ENCODE measurements at regions not wholly inside any gene's neighbourhood (a gene's known extent, or its start where the extent isn't known, plus 50 kb on each side); places are given as distances from the start of the nearest gene placed in this dataset.
"Not testable (repeated sequence)": the region's sequence is repeated elsewhere in the genome, so short reads cannot be mapped to it uniquely, and the experiment has no call there.

DNA sequence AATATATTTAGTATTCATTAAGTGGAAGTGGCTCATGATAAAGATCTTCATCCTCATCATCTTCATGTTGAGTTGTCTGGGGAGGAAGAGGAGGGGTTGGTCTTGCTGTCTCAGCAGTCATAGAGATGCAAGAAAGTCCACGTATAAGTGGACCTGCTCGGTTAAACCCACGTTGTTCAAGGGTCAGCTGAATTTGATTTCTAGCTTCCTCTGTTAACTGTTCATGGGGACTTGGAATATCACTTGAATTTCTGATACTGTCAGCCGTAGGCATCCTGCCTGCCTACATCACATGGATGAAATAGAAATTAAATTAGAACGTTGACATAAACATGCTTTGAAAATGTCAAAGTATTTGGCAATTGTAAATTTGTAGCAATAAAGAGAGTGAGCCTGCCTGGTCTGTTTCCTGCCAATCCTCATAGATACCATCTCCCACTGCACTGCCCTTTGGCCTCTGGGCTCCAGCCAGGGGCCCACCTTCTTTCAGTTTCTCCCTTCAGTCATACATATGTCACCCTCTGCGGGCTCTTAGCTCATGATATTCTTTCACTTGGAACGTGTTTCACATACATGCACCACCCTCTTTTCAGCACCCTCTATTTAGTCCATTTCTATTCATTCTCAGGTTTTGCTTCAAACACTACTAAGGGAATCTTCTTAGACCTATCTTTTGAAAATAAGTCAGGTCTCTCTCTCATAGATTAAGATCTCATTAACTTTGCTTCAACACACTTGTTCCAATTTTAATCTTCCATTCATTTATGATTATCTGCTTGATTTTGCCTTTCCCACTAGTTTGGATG, 376.3 kb downstream of the IPMK start:
- Histone ChIP-seq H3K4me2 (ENCODE audit: low read depth, low read length, poor library complexity, severe bottlenecking) (no peak overlapping the region), H3K27me3 (ENCODE audit: insufficient read depth, low read length, poor library complexity, severe bottlenecking) (no peaks in the 10 kb centered on the region), H3K36me3 (ENCODE audit: insufficient read depth, low read length) (no peaks in the 10 kb centered on the region), H3F3A (ENCODE audit: low read depth) (no peaks in the 10 kb centered on the region), H2AFZ (ENCODE audit: low read length) (no peak overlapping the region), H3K4me3 (ENCODE audit: low read length, poor library complexity, severe bottlenecking) (no peak overlapping the region), H3K4me1 (ENCODE audit: insufficient read depth, low read length, poor library complexity, severe bottlenecking) (no peaks in the 10 kb centered on the region), H3K9ac (ENCODE audit: low read depth, low read length, poor library complexity, severe bottlenecking) (no peak overlapping the region), H3K79me2 (ENCODE audit: insufficient read depth, low read length) (no peaks in the 10 kb centered on the region), H4K20me1 (ENCODE audit: insufficient read depth, low read length, poor library complexity, severe bottlenecking) (no peaks in the 10 kb centered on the region), H3K9me3 (ENCODE audit: insufficient read depth, low read depth, low read length) (no peaks in the 10 kb centered on the region), H3K9me2 (replicated peaks; ENCODE audit: low read depth, low read length) (no peaks in the 10 kb centered on the region)
- no peak for TF ChIP-seq EZH2phosphoT487 (IDR thresholded peaks at IDR 0.05; ENCODE audit: borderline replicate concordance)
- TF ChIP-seq CTCF (conservative IDR thresholded peaks at IDR 0.05; ENCODE audit: low read length), result no peak

DNA sequence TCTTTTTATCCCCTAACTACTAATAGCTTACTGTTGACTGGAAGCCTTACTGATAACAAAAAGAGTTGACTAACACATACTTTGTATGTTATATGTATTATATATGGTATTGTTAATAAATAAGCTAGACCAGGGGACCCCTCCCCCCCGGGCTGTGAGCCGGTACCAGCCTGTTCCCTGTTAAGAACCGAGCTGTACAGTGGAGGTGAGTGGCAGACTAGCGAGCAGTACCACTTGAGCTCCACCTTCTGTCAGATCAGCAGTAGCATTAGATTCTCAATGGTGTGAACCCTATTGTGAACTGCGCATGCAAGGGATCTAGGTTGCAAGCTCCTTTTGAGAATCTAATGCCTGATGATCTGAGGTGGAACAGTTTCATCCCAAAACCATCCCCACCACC, 377.0 kb downstream of the IPMK start:
- H3K4me2 ChIP-seq (ENCODE audit: low read depth, low read length, poor library complexity, severe bottlenecking), result no peak overlapping the region
- no peak overlapping the region for H3K4me3 ChIP-seq (ENCODE audit: low read length, poor library complexity, severe bottlenecking)
- H3F3A ChIP-seq (ENCODE audit: low read depth), result no peaks in the 10 kb centered on the region
- TF ChIP-seq EZH2phosphoT487 (IDR thresholded peaks at IDR 0.05; ENCODE audit: borderline replicate concordance), result no peak
- TF ChIP-seq CTCF (conservative IDR thresholded peaks at IDR 0.05; ENCODE audit: low read length), result no peak
- no peaks in the 10 kb centered on the region for H3K9me2 ChIP-seq (replicated peaks; ENCODE audit: low read depth, low read length)
- H3K79me2 ChIP-seq (ENCODE audit: insufficient read depth, low read length), result no peaks in the 10 kb centered on the region
- no peak overlapping the region for H2AFZ ChIP-seq (ENCODE audit: low read length)
- H3K9ac ChIP-seq (ENCODE audit: low read depth, low read length, poor library complexity, severe bottlenecking), result no peak overlapping the region
- H3K4me1 ChIP-seq (ENCODE audit: insufficient read depth, low read length, poor library complexity, severe bottlenecking), result no peaks in the 10 kb centered on the region
- no peaks in the 10 kb centered on the region for H3K36me3 ChIP-seq (ENCODE audit: insufficient read depth, low read length)
- no peaks in the 10 kb centered on the region for H4K20me1 ChIP-seq (ENCODE audit: insufficient read depth, low read length, poor library complexity, severe bottlenecking)
- no peaks in the 10 kb centered on the region for H3K9me3 ChIP-seq (ENCODE audit: insufficient read depth, low read depth, low read length)
- H3K27me3 ChIP-seq (ENCODE audit: insufficient read depth, low read length, poor library complexity, severe bottlenecking), result no peaks in the 10 kb centered on the region

DNA sequence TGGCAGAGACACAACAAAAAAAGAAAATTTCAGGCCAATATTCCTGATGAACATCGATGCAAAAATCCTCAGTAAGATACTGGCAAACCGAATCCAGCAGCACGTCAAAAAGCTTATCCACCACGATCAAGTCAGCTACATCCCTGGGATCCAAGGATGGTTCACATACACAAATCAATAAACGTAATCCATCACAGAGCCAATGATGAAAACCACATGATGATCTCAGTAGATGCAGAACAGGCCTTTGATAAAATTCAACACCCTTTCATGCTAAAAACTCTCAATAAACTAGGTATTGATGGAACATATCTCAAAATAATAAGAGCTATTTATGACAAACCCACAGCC, 382.1 kb downstream of the IPMK start:
- H3K4me2 ChIP-seq (ENCODE audit: low read depth, low read length, poor library complexity, severe bottlenecking); H3F3A ChIP-seq (ENCODE audit: low read depth); H3K9me2 ChIP-seq (replicated peaks; ENCODE audit: low read depth, low read length); H4K20me1 ChIP-seq (ENCODE audit: insufficient read depth, low read length, poor library complexity, severe bottlenecking); H3K27me3 ChIP-seq (ENCODE audit: insufficient read depth, low read length, poor library complexity, severe bottlenecking); H3K9ac ChIP-seq (ENCODE audit: low read depth, low read length, poor library complexity, severe bottlenecking); H2AFZ ChIP-seq (ENCODE audit: low read length); H3K36me3 ChIP-seq (ENCODE audit: insufficient read depth, low read length); H3K4me3 ChIP-seq (ENCODE audit: low read length, poor library complexity, severe bottlenecking); H3K4me1 ChIP-seq (ENCODE audit: insufficient read depth, low read length, poor library complexity, severe bottlenecking); H3K79me2 ChIP-seq (ENCODE audit: insufficient read depth, low read length); H3K9me3 ChIP-seq (ENCODE audit: insufficient read depth, low read depth, low read length): not testable (repeated sequence)
